ENCODE measurements at regions not wholly inside any gene's neighbourhood (a gene's known extent, or its start where the extent isn't known, plus 50 kb on each side); places are given as distances from the start of the nearest gene placed in this dataset.

GRCh38 chr6:125511809-125512396 lies 210.1 kb upstream of the HDDC2 start:
- no peak for TF ChIP-seq JUND (IDR thresholded peaks at IDR 0.05; ENCODE audit: low read depth)
- in situ Hi-C loops (cut with HindIII; ENCODE audit: low pct_unique_long_range_greater_than_20kb, low sequenced_read_pairs) = no loop called here
- DNase-seq (ENCODE audit: low read depth in 1 of 2, low spot score in 1 of 2) = no peak

- TF ChIP-seq JUND (IDR thresholded peaks at IDR 0.05; ENCODE audit: low read depth) = no peak
- DNase-seq (ENCODE audit: low read depth in 1 of 2, low spot score in 1 of 2) = peak in 1 of 2 experiments; percentile 52
- in situ Hi-C loops (cut with HindIII; ENCODE audit: low pct_unique_long_range_greater_than_20kb, low sequenced_read_pairs) = no loop called here
Measured at GRCh38 chr6:125512621-125513020, 210.9 kb upstream of the HDDC2 start.

GRCh38 chr6:125513978-125514377 lies 212.2 kb upstream of the HDDC2 start:
- no peak for DNase-seq (ENCODE audit: low read depth in 1 of 2, low spot score in 1 of 2)
- in situ Hi-C loops (cut with HindIII; ENCODE audit: low pct_unique_long_range_greater_than_20kb, low sequenced_read_pairs) = no loop called here
- no peak for TF ChIP-seq JUND (IDR thresholded peaks at IDR 0.05; ENCODE audit: low read depth)

- DNase-seq (ENCODE audit: low read depth in 1 of 2, low spot score in 1 of 2) = no peak
- in situ Hi-C loops (cut with HindIII; ENCODE audit: low pct_unique_long_range_greater_than_20kb, low sequenced_read_pairs) = no loop called here
Measured at GRCh38 chr6:125516644-125517043, 214.9 kb upstream of the HDDC2 start.

GRCh38 chr6:125519367-125519766 lies 217.6 kb upstream of the HDDC2 start:
- TF ChIP-seq JUND (IDR thresholded peaks at IDR 0.05; ENCODE audit: low read depth) = no peak
- in situ Hi-C loops (cut with HindIII; ENCODE audit: low pct_unique_long_range_greater_than_20kb, low sequenced_read_pairs) = no loop called here
- peak in 1 of 2 experiments; percentile 25 for DNase-seq (ENCODE audit: low read depth in 1 of 2, low spot score in 1 of 2)

More at GRCh38 chr6:125516644-125517043, 214.9 kb upstream of the HDDC2 start:
- TF ChIP-seq JUND (IDR thresholded peaks at IDR 0.05; ENCODE audit: low read depth) = no peak

- TF ChIP-seq JUND (IDR thresholded peaks at IDR 0.05; ENCODE audit: low read depth) = no peak
- in situ Hi-C loops (cut with HindIII; ENCODE audit: low pct_unique_long_range_greater_than_20kb, low sequenced_read_pairs) = no loop called here
- DNase-seq (ENCODE audit: low read depth in 1 of 2, low spot score in 1 of 2) = no peak
Measured at GRCh38 chr6:125524356-125524755, 222.6 kb upstream of the HDDC2 start.

GRCh38 chr6:125526007-125526720 lies 223.3 kb upstream of the HEY2 start:
- in situ Hi-C loops (cut with HindIII; ENCODE audit: low pct_unique_long_range_greater_than_20kb, low sequenced_read_pairs) = no loop called here
- no peak for DNase-seq (ENCODE audit: low read depth in 1 of 2, low spot score in 1 of 2)
- TF ChIP-seq JUND (IDR thresholded peaks at IDR 0.05; ENCODE audit: low read depth) = no peak

GRCh38 chr6:125528621-125529041 lies 220.8 kb upstream of the HEY2 start:
- in situ Hi-C loops (cut with HindIII; ENCODE audit: low pct_unique_long_range_greater_than_20kb, low sequenced_read_pairs) = no loop called here
- TF ChIP-seq JUND (IDR thresholded peaks at IDR 0.05; ENCODE audit: low read depth) = no peak
- no peak for DNase-seq (ENCODE audit: low read depth in 1 of 2, low spot score in 1 of 2)

GRCh38 chr6:125529061-125529460 lies 220.4 kb upstream of the HEY2 start:
- DNase-seq (ENCODE audit: low read depth in 1 of 2, low spot score in 1 of 2) = no peak
- in situ Hi-C loops (cut with HindIII; ENCODE audit: low pct_unique_long_range_greater_than_20kb, low sequenced_read_pairs) = no loop called here

GRCh38 chr6:125533710-125534397 lies 215.6 kb upstream of the HEY2 start:
- in situ Hi-C loops (cut with HindIII; ENCODE audit: low pct_unique_long_range_greater_than_20kb, low sequenced_read_pairs) = no loop called here
- no peak for DNase-seq (ENCODE audit: low read depth in 1 of 2, low spot score in 1 of 2)
- no peak for TF ChIP-seq JUND (IDR thresholded peaks at IDR 0.05; ENCODE audit: low read depth)

More at GRCh38 chr6:125529061-125529460, 220.4 kb upstream of the HEY2 start:
- TF ChIP-seq JUND (IDR thresholded peaks at IDR 0.05; ENCODE audit: low read depth) = no peak

- no peak for TF ChIP-seq JUND (IDR thresholded peaks at IDR 0.05; ENCODE audit: low read depth)
- DNase-seq (ENCODE audit: low read depth in 1 of 2, low spot score in 1 of 2) = no peak
- in situ Hi-C loops (cut with HindIII; ENCODE audit: low pct_unique_long_range_greater_than_20kb, low sequenced_read_pairs) = no loop called here
Measured at GRCh38 chr6:125534430-125535263, 214.8 kb upstream of the HEY2 start.

GRCh38 chr6:125537090-125537489 lies 212.3 kb upstream of the HEY2 start:
- no peak for DNase-seq (ENCODE audit: low read depth in 1 of 2, low spot score in 1 of 2)
- no peak for TF ChIP-seq JUND (IDR thresholded peaks at IDR 0.05; ENCODE audit: low read depth)
- in situ Hi-C loops (cut with HindIII; ENCODE audit: low pct_unique_long_range_greater_than_20kb, low sequenced_read_pairs) = no loop called here

Measured in T47D (cell line).